ENCODE measurements at regions not wholly inside any gene's neighbourhood (a gene's known extent, or its start where the extent isn't known, plus 50 kb on each side); places are given as distances from the start of the nearest gene placed in this dataset.

DNA sequence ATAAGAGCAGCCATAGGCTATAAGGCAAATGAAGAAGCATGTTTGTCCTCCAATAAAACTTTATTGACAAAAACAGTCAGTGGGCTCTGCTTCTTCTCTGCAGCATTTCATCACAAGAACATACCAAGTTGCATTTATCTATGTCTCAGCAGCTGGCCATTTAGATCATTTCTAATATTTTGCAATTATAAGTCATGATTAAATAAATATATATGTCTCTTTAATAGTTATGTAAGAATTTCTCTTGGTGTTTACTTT is 153.5 kb downstream of the RFC3 start:
- TF ChIP-seq, protein P1, sequence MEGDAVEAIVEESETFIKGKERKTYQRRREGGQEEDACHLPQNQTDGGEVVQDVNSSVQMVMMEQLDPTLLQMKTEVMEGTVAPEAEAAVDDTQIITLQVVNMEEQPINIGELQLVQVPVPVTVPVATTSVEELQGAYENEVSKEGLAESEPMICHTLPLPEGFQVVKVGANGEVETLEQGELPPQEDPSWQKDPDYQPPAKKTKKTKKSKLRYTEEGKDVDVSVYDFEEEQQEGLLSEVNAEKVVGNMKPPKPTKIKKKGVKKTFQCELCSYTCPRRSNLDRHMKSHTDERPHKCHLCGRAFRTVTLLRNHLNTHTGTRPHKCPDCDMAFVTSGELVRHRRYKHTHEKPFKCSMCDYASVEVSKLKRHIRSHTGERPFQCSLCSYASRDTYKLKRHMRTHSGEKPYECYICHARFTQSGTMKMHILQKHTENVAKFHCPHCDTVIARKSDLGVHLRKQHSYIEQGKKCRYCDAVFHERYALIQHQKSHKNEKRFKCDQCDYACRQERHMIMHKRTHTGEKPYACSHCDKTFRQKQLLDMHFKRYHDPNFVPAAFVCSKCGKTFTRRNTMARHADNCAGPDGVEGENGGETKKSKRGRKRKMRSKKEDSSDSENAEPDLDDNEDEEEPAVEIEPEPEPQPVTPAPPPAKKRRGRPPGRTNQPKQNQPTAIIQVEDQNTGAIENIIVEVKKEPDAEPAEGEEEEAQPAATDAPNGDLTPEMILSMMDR (conservative IDR thresholded peaks at IDR 0.05), result no peak
- TF ChIP-seq EZH2 (IDR thresholded peaks at IDR 0.05; ENCODE audit: low read depth), result no peak
